ENCODE measurements at regions not wholly inside any gene's neighbourhood (a gene's known extent, or its start where the extent isn't known, plus 50 kb on each side); places are given as distances from the start of the nearest gene placed in this dataset.

GRCh38 chr12:63318933-63319332 lies 167.9 kb upstream of the AVPR1A start:
- no peak for DNase-seq (ENCODE audit: low spot score)

GRCh38 chr12:63318313-63318712 lies 167.3 kb upstream of the AVPR1A start:
- no peak for DNase-seq (ENCODE audit: low spot score)

GRCh38 chr12:63317880-63318279 lies 166.9 kb upstream of the AVPR1A start:
- DNase-seq (ENCODE audit: low spot score) = no peak

GRCh38 chr12:63317286-63317846 lies 166.4 kb upstream of the AVPR1A start:
- DNase-seq (ENCODE audit: low spot score) = no peak

- DNase-seq (ENCODE audit: low spot score) = no peak
Observed at GRCh38 chr12:63313139-63313538, 162.1 kb upstream of the AVPR1A start.

GRCh38 chr12:63308671-63309070 lies 157.7 kb upstream of the AVPR1A start:
- no peak for DNase-seq (ENCODE audit: low spot score)

- no peak for DNase-seq (ENCODE audit: low spot score)
Observed at GRCh38 chr12:63307849-63308248, 156.8 kb upstream of the AVPR1A start.

GRCh38 chr12:63305901-63306875 lies 155.2 kb upstream of the AVPR1A start:
- no peak for DNase-seq (ENCODE audit: low spot score)

- no peak for DNase-seq (ENCODE audit: low spot score)
Observed at GRCh38 chr12:63304887-63305316, 153.9 kb upstream of the AVPR1A start.

- no peak for DNase-seq (ENCODE audit: low spot score)
Observed at GRCh38 chr12:63302941-63303536, 152.0 kb upstream of the AVPR1A start.

- DNase-seq (ENCODE audit: low spot score) = no peak
Observed at GRCh38 chr12:63302269-63302940, 151.4 kb upstream of the AVPR1A start.

GRCh38 chr12:63301311-63301710 lies 150.3 kb upstream of the AVPR1A start:
- DNase-seq (ENCODE audit: low spot score) = no peak

- no peak for DNase-seq (ENCODE audit: low spot score)
Observed at GRCh38 chr12:63298386-63298930, 147.5 kb upstream of the AVPR1A start.

- DNase-seq (ENCODE audit: low spot score) = peak; percentile 64
Observed at GRCh38 chr12:63294327-63294632, 143.3 kb upstream of the AVPR1A start.

GRCh38 chr12:63292471-63293221 lies 141.6 kb upstream of the AVPR1A start:
- no peak for DNase-seq (ENCODE audit: low spot score)

GRCh38 chr12:63276537-63277365 lies 125.8 kb upstream of the AVPR1A start:
- peak; percentile 56 for DNase-seq (ENCODE audit: low spot score)

GRCh38 chr12:63266988-63267387 lies 116.0 kb upstream of the AVPR1A start:
- no peak for DNase-seq (ENCODE audit: low spot score)

GRCh38 chr12:63264629-63265028 lies 113.6 kb upstream of the AVPR1A start:
- no peak for DNase-seq (ENCODE audit: low spot score)

- DNase-seq (ENCODE audit: low spot score) = no peak
Observed at GRCh38 chr12:63250486-63250885, 99.5 kb upstream of the AVPR1A start.

- DNase-seq (ENCODE audit: low spot score) = peak; percentile 21
Observed at GRCh38 chr12:63238892-63239291, 87.9 kb upstream of the AVPR1A start.

- DNase-seq (ENCODE audit: low spot score) = no peak
Observed at GRCh38 chr12:63232896-63233295, 81.9 kb upstream of the AVPR1A start.
